ENCODE measurements at regions not wholly inside any gene's neighbourhood (a gene's known extent, or its start where the extent isn't known, plus 50 kb on each side); places are given as distances from the start of the nearest gene placed in this dataset.

DNA sequence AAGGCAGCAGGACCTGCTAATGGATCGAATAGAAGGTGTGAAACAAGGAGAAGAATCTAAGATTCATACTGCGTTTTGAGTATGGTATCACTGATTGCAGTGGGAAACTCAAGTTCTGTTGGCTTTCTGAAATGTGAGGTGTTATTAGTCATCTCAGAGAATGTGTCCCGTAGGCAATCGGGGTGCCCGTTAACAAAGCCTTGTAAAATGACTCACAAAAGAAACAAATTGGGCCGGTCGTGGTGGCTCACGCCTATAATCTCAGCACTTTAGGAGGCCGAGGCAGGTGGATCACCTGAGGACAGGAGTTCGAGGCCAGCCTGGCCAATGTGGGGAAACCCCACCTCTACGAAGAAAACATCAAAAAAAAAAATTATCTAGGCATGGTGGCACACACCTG is 118.2 kb upstream of the C7orf33 start:
- TF ChIP-seq GATA1 (IDR thresholded peaks at IDR 0.05; ENCODE audit: low read depth, low read length), result no peak
- no peak for TF ChIP-seq POLR2A (IDR thresholded peaks at IDR 0.05; ENCODE audit: low read length)
- no peak for DNase-seq

DNA sequence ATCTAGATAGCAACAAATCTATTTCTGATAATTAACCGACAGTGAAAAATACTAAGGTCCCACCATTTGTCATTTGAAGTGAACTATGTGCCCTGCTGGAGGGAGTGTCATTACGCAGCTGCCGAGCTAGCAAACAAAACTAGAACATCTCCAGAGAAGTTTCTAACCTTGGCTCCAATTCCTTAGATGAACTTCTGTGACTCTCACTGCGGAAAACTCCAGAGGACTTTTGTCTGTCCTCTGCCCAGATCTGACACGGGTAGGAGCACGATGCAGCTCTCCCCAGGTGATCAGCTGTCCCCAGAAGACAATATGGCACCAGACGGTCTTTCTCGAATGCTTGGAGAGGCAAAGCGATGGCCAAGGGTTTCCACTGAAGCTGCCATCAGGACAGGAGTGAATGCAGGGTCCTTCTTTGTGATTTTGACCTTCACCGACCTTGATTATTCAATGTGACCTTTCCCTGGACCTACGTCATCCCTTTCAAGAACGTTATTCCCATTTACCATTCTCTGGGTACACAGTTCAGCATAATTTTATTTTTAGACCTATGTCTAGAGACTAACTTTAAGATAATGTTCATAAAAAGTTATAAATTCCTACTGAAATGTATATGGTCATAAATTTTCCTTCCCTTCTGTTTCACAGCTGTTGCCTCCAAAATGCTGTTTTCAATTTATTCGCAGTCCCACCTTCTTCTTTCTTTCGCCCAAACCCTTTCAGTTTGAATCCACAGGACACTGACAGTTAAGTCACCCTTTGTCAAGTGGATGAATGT is 116.7 kb upstream of the C7orf33 start:
- no peak for DNase-seq
- no peak for TF ChIP-seq POLR2A (IDR thresholded peaks at IDR 0.05; ENCODE audit: low read length)
- TF ChIP-seq GATA1 (IDR thresholded peaks at IDR 0.05; ENCODE audit: low read depth, low read length), result no peak

DNA sequence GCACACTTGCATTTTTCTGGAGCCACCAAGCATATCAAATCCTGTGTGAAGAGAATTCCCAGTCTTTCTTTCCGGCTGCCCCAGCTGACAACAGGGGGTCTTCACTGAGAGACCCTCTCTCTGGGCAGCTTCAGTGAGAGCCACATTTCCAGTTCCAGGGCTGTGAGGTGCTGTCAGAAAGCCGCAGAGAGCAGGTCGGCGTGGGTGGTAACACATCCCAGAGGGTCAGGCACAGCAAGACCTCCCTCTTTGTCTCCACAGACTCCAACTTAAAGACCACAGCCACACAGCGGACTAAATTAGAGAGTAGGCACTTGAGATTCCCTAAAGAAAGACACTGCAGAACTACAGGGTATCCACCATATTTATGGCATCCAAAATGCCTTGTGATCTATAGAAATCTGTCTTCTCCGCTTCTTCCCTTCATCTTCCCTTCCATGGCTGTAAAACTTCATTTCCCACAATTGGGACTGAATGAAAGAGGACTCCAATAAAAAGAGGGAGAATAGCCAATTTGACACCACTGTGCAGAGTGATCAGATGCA is 116.0 kb upstream of the C7orf33 start:
- TF ChIP-seq GATA1 (IDR thresholded peaks at IDR 0.05; ENCODE audit: low read depth, low read length), result no peak
- no peak for TF ChIP-seq POLR2A (IDR thresholded peaks at IDR 0.05; ENCODE audit: low read length)
- DNase-seq, result no peak

DNA sequence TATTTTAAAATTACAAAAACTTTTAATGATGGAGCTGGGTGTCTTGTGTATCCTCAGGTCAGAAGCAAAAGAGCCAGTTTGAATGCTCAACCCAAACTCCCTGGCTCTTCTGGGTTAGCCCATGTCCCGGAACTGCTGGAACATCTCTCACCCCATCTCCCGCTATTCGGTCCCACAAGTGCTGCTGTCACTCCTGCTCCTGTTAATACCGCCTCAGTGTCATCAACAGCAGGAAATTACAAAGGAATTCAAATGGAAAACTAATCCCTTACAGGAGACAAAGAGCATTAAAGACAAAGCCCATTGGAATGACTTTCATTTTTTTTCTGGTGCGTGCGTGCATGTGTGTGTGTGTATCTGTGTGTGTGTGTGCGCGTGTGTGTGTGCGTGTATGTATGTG is 112.0 kb upstream of the C7orf33 start:
- no peak for DNase-seq
- no peak for TF ChIP-seq POLR2A (IDR thresholded peaks at IDR 0.05; ENCODE audit: low read length)
- TF ChIP-seq GATA1 (IDR thresholded peaks at IDR 0.05; ENCODE audit: low read depth, low read length), result no peak

DNA sequence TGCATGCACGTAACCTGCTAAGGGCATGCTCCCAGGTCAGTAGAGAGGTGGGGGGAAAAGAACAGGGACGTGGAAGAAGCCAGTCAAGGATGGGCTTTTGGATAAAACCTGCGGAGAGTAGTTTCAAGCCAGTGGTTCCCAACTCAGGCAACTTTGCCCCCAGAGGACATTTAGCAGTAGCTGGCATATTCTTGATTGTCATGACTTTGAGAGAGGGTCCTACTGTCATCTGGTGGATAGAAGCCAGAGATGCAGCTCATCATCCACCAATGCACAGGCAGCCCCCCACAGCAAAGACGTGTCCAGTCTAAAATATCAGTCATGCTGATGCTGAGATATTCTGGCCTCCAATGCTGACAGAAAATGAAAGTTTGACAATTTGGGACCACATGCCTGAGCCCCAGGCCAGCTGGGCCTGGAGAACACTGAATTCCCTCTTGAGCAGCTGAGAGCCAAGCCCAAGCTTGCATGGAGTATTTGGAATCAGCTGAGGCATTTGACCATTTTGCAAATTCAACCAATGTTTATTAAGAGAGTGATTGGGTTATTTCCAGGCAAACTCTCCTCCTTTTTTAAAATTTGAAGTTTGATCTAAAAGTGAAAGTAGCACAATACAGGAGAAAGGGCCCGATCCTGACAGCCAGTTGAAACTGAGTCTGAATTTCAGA is 110.0 kb upstream of the C7orf33 start:
- no peak for DNase-seq

DNA sequence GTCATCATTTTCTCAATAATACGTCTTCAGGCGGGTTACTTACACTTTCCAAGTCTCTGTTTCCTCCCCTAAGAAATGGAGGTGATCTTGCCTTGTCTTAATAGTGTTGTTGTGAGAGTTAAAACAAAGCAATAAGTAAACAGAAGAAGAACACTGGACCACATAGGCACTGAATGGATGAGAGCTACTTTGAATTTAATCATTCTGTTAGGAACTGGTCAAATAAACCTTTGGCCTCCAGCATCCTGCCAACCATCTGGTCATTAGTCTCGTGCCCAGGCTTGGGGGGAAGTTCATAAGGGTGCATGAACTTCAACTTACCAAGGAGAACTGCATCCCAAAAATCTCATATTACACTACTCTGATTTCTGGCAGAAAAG is 109.4 kb upstream of the C7orf33 start:
- DNase-seq, result no peak
- TF ChIP-seq GATA1 (IDR thresholded peaks at IDR 0.05; ENCODE audit: low read depth, low read length), result no peak
- no peak for TF ChIP-seq POLR2A (IDR thresholded peaks at IDR 0.05; ENCODE audit: low read length)

More for the DNA sequence above, 110.0 kb upstream of the C7orf33 start:
- TF ChIP-seq POLR2A (IDR thresholded peaks at IDR 0.05; ENCODE audit: low read length) (no peak), GATA1 (IDR thresholded peaks at IDR 0.05; ENCODE audit: low read depth, low read length) (no peak)

DNA sequence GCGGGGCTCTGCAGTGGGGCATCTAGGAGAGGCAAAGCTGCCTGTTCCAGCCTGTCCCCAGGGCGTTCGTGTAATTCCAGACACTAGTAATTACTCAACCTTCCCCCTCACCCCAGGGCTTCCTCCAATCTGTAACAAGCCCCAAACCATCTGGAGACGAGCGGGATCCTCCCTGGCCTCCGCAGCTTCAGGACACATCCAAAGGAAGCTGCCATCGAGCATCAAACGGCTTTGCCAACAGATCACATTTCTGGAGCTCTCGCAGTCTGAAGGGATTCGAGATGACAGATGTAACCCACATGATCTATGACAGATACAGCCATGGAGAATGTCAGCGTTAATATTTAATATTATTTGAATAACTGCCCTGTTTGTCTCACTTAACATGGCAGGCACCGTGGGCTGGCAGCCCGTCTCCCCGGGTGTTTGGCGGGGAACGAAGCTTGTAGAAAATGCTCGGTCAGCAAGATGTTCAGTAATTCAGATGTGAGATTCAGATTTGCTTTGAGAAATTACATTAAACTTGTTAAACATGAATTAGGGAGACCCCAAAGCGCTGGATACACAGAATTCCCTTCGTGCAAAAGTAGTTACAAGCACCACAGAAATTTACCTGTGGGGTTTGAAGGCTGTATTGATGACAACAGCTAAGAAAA is 108.5 kb upstream of the C7orf33 start:
- DNase-seq, result no peak
- no peak for TF ChIP-seq POLR2A (IDR thresholded peaks at IDR 0.05; ENCODE audit: low read length)

DNA sequence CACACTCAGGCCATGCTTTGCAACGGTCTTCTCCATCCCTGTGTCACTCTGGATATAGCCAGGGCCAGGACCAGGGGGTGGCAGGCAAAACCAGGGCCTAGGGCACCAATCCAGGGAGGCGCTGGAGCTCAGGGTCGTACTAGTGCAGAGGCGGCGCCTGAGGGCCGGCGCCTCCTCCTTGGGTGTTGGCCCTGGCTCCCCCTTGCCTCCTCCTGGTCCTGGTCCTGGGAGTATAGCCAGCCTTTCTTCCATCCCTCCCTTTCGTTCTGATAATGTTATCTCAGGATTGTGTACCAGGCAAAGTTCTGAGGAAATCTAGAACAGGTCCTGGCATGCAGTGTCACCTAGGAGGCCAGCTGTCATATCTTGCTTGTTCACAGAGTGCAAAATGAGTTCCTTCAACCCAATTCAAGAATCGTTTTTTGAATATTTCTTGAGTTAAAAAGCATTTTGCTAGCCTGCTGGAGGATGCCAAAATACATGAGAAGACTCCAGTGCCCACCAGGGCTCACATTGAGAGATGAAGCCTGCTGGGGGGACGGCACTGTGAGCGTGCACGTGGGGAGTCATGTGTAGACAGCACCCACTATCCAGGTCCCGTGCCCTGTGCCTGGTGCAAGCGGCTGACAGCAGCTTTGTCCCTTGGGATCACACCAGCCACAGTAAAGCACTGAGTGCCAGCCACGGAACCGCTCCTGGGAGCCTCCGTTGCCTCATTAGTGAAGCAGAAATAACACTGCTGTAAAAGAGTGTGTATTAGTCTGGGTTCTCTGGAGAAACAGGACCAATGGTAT is 106.9 kb upstream of the C7orf33 start:
- TF ChIP-seq POLR2A (IDR thresholded peaks at IDR 0.05; ENCODE audit: low read length) (no peak), GATA1 (IDR thresholded peaks at IDR 0.05; ENCODE audit: low read depth, low read length) (no peak)
- DNase-seq, result no peak

DNA sequence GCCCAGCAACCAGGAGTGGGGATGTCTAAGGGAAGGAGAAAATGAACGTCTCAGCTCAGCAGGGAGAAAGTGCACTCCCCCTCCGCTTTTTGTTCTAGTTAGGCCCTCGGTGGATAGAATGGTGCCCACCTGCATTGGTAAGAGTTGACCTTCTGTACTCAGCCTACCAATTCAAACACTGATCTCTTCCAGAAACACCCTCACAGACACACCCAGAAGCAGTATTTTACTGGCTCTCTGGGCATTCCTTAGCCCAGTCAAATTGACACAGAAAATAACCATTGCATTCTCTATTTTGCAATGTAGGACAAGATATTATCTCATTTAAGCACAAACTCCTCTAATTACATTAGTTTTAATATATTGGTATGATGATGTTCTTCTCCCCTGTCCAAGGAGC is 106.1 kb upstream of the C7orf33 start:
- TF ChIP-seq GATA1 (IDR thresholded peaks at IDR 0.05; ENCODE audit: low read depth, low read length), result no peak
- TF ChIP-seq POLR2A (IDR thresholded peaks at IDR 0.05; ENCODE audit: low read length), result no peak
- no peak for DNase-seq

DNA sequence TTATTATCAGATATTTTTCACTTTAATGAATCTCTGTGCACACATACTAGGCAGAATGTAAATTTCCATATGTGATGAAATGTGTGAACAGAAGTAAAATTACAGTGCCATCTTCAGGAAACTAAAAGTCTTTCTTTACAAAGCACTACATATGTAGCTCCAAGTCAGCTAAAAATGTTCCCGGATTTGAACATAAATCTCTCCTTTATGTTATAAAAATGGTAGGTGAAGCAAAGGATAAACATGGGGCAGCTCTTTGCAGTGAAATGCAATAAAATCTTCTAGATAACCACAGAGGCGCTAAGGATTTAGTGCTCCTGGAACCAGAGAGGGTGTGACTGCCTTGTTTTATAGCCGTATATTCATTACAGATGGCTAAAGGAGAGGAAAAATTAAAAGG is 104.9 kb upstream of the C7orf33 start:
- TF ChIP-seq POLR2A (IDR thresholded peaks at IDR 0.05; ENCODE audit: low read length) (no peak), GATA1 (IDR thresholded peaks at IDR 0.05; ENCODE audit: low read depth, low read length) (no peak)
- DNase-seq, result no peak

DNA sequence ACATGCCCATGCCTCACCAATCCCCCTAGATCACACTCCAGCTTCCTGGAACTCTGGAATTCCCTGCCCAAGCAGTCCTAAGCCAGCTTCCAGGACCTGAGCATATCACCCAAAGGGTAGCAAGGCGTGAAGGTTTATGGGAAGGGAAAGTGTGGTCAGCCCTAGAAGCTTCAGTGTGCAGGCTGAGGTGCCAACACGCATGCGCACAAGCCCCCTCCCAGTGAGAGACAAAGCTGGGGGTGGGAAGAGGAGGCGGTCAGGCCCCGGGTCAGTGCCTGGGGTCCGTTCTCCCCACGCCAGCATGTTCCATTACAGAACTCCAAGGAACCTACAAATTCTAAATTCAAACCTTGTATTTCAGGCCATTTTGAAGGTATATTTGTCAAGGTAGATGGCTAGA is 103.6 kb upstream of the C7orf33 start:
- TF ChIP-seq POLR2A (IDR thresholded peaks at IDR 0.05; ENCODE audit: low read length) (no peak), GATA1 (IDR thresholded peaks at IDR 0.05; ENCODE audit: low read depth, low read length) (no peak)
- no peak for DNase-seq

DNA sequence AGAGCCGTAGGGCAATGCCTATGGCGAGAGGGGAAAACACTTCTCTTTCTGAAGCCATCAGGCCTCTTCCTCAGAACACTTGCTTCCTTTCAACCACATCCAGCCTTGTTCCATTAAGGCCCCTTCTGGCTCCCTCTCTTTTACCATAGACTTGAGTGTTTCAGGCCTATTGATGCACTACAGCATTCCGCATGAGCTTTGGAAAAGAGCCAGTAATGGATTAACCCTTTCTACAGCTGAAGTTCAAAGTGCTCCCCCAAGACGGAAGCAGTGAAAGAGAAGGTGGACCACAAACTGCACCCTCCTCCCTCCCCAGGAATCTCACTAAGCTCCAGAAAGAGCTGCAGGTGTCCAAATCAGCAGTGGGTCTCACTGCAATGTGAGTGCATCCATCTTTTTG is 102.7 kb upstream of the C7orf33 start:
- TF ChIP-seq POLR2A (IDR thresholded peaks at IDR 0.05; ENCODE audit: low read length) (no peak), GATA1 (IDR thresholded peaks at IDR 0.05; ENCODE audit: low read depth, low read length) (no peak)
- DNase-seq, result no peak

DNA sequence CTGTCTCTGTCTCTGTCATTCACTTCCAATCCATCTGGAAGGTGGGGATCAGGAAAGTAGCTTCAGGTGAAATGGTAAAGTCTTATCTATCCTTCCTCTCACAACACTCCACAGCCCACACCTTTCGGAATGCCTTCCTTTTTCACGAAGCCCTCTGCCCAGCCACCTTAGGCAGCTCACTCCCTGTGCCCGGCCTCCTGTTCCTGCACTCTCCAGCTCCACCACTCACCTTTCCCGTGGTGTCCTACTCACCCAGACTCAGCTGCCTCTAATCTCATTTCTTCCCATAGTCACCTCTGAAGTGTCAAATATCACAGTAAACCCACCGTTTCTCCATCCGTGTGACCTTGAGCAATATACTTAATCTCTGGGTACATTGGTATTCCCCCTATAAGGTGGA is 100.9 kb upstream of the C7orf33 start:
- DNase-seq, result no peak
- TF ChIP-seq GATA1 (IDR thresholded peaks at IDR 0.05; ENCODE audit: low read depth, low read length) (no peak), POLR2A (IDR thresholded peaks at IDR 0.05; ENCODE audit: low read length) (no peak)

Measured in erythroblast (primary cell).